GM19239 (cell line): ENCODE measurements at regions not wholly inside any gene's neighbourhood (a gene's known extent, or its start where the extent isn't known, plus 50 kb on each side); places are given as distances from the start of the nearest gene placed in this dataset.
"Not testable (repeated sequence)": the region's sequence is repeated elsewhere in the genome, so short reads cannot be mapped to it uniquely, and the experiment has no call there.

Experiments
- DNase-seq: peaks from one replicate; pipeline ENCODE4 v3.0.0; 2011; ENCODE audit warnings: low spot score; ENCODE audit not compliant: insufficient read length
- FAIRE-seq: peaks from 2 replicates; lab custom pipeline; 2011; peaks lifted over from hg19 to GRCh38; lab: Jason Lieb, UNC

- DNase-seq (peak; percentile 26), FAIRE-seq (peak; percentile 87)
These were observed 126.8 kb downstream of the ALDH8A1 start for GRCh38 chr6:134822920-134823709.

GRCh38 chr6:134821928-134822864 is 127.7 kb downstream of the ALDH8A1 start:
- DNase-seq (no peak), FAIRE-seq (peak; percentile 26)

- FAIRE-seq (no peak), DNase-seq (no peak)
These were observed 128.5 kb downstream of the ALDH8A1 start for GRCh38 chr6:134821397-134821796.

- no peak for DNase-seq
- no peak for FAIRE-seq
These were observed 129.8 kb downstream of the ALDH8A1 start for GRCh38 chr6:134819863-134820800.

GRCh38 chr6:134819236-134819635 is 130.7 kb downstream of the ALDH8A1 start:
- no peak for FAIRE-seq
- no peak for DNase-seq

GRCh38 chr6:134817448-134817847 is 132.5 kb downstream of the ALDH8A1 start:
- no peak for DNase-seq
- no peak for FAIRE-seq

- FAIRE-seq: no peak
- no peak for DNase-seq
These were observed 133.1 kb downstream of the ALDH8A1 start for GRCh38 chr6:134816780-134817179.

- FAIRE-seq (no peak), DNase-seq (no peak)
These were observed 133.6 kb downstream of the ALDH8A1 start for GRCh38 chr6:134816300-134816699.

GRCh38 chr6:134814076-134814695 is 135.7 kb downstream of the ALDH8A1 start:
- no peak for DNase-seq
- FAIRE-seq: no peak

- FAIRE-seq (no peak), DNase-seq (no peak)
These were observed 136.8 kb downstream of the ALDH8A1 start for GRCh38 chr6:134813146-134813545.

- no peak for DNase-seq
- FAIRE-seq: no peak
These were observed 139.5 kb downstream of the ALDH8A1 start for GRCh38 chr6:134810402-134810801.

- no peak for DNase-seq
These were observed 140.8 kb downstream of the ALDH8A1 start for GRCh38 chr6:134809130-134809529.

GRCh38 chr6:134806180-134806798 is 143.6 kb downstream of the ALDH8A1 start:
- no peak for FAIRE-seq

More at GRCh38 chr6:134809130-134809529, 140.8 kb downstream of the ALDH8A1 start:
- no peak for FAIRE-seq

GRCh38 chr6:134805168-134805567 is 144.7 kb downstream of the ALDH8A1 start:
- DNase-seq (no peak), FAIRE-seq (no peak)

More at GRCh38 chr6:134806180-134806798, 143.6 kb downstream of the ALDH8A1 start:
- no peak for DNase-seq

GRCh38 chr6:134804311-134804710 is 145.6 kb downstream of the ALDH8A1 start:
- not testable (repeated sequence) for DNase-seq, FAIRE-seq

GRCh38 chr6:134802426-134803058 is 147.4 kb downstream of the ALDH8A1 start:
- FAIRE-seq (no peak), DNase-seq (no peak)

- FAIRE-seq: no peak
- DNase-seq: no peak
These were observed 152.3 kb downstream of the ALDH8A1 start for GRCh38 chr6:134797400-134798113.

GRCh38 chr6:134795691-134796090 is 154.2 kb downstream of the ALDH8A1 start:
- DNase-seq (no peak), FAIRE-seq (no peak)
